Smooth muscle cell (in vitro differentiated cells): ENCODE measurements at regions not wholly inside any gene's neighbourhood (a gene's known extent, or its start where the extent isn't known, plus 50 kb on each side); places are given as distances from the start of the nearest gene placed in this dataset.
A peak's percentile ranks its signal among the peaks of the same experiment; 100 is the strongest.

Source experiments
- DNase-seq: peaks from one replicate; lab custom pipeline; 2025; ENCODE audit not compliant: unreplicated experiment; lab: John Stamatoyannopoulos, UW
- H2AFZ ChIP-seq: fragments of 200-600 bp; sonication (generic); 2 replicates; pipeline ENCODE4 v1.6.0; 2016; ENCODE audit warnings: antibody characterized with exemption, low read depth, mild to moderate bottlenecking
- H3F3A ChIP-seq: fragments of 200-600 bp; sonication (generic); 2 replicates; pipeline ENCODE4 v1.6.0; 2017; ENCODE audit warnings: antibody characterized with exemption, low read depth
- H3K27ac ChIP-seq: fragments of 200-600 bp; sonication (generic); 2 replicates; pipeline ENCODE4 v1.5.1; 2016; ENCODE audit warnings: low read depth, mild to moderate bottlenecking
- H3K27me3 ChIP-seq: fragments of 200-600 bp; sonication (generic); 2 replicates; pipeline ENCODE4 v1.6.1; 2016; ENCODE audit warnings: low read depth, mild to moderate bottlenecking
- H3K36me3 ChIP-seq: fragments of 200-600 bp; sonication (generic); 2 replicates; pipeline ENCODE4 v1.5.1; 2016; ENCODE audit warnings: low read depth
- H3K4me1 ChIP-seq: fragments of 200-600 bp; sonication (generic); 2 replicates; pipeline ENCODE4 v1.5.1; 2016; ENCODE audit warnings: low read depth
- H3K4me2 ChIP-seq: fragments of 200-600 bp; sonication (generic); 2 replicates; pipeline ENCODE4 v1.6.0; 2016; ENCODE audit warnings: mild to moderate bottlenecking
- H3K4me3 ChIP-seq: fragments of 200-600 bp; sonication (generic); 2 replicates; pipeline ENCODE4 v1.5.1; 2016; ENCODE audit warnings: mild to moderate bottlenecking
- H3K79me2 ChIP-seq: fragments of 200-600 bp; sonication (generic); 2 replicates; pipeline ENCODE4 v1.6.0; 2016; ENCODE audit warnings: low read depth, mild to moderate bottlenecking
- H3K9ac ChIP-seq: fragments of 200-600 bp; sonication (generic); 2 replicates; pipeline ENCODE4 v1.6.0; 2016; ENCODE audit warnings: low read depth
- H3K9me3 ChIP-seq: fragments of 200-600 bp; sonication (generic); replicated peaks from 2 replicates; pipeline ENCODE4 v1.5.1; 2016; ENCODE audit warnings: low read depth
- H4K20me1 ChIP-seq: fragments of 200-600 bp; sonication (generic); 2 replicates; pipeline ENCODE4 v1.6.0; 2016; ENCODE audit warnings: low read depth
- WGBS: methylation state at CpG from one replicate; pipeline ENCODE4 v1.1.7; 2016; ENCODE audit warnings: low lambda C conversion rate; 5-methylcytosine and 5-hydroxymethylcytosine counted together
- TF ChIP-seq, protein P1 (sequence below): fragments of 200-600 bp; sonication (generic); IDR thresholded peaks from 2 replicates; pipeline ENCODE4 v1.5.1; 2017; ENCODE audit warnings: borderline replicate concordance, mild to moderate bottlenecking, antibody characterized with exemption; ENCODE audit not compliant: insufficient read depth, poor library complexity, severe bottlenecking

DNA sequence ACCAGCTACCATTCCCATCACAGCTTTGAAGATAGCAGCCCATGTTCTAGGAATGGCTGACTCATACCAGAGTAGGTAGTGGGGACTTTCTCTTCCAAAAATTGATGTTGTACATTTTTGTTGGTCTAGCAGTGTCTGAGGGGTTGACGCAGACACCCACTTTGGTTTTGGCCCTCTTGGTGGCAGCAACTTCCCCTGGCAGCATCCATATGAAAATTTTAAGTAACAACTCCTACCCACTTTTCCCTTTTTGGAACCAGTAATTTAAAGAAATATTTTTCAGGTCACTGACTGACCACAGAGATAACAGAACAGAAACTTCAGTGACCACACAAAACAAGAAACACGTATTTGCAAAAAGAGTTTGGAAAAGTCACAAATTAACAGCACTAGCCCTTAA lies 162.0 kb upstream of the TMCC3 start:
- DNase-seq = no peak
- Histone ChIP-seq H3K27me3 (no peaks in the 10 kb centered on the region), H4K20me1 (no peaks in the 10 kb centered on the region), H3K4me2 (no peak overlapping the region), H3F3A (no peaks in the 10 kb centered on the region), H3K79me2 (peaks cover 21% of the 10 kb centered on the region), H3K4me1 (peaks cover 5% of the 10 kb centered on the region), H3K9me3 (peaks cover 26% of the 10 kb centered on the region), H3K27ac (no peak overlapping the region), H2AFZ (no peak overlapping the region), H3K9ac (no peak overlapping the region), H3K36me3 (peaks cover 12% of the 10 kb centered on the region), H3K4me3 (no peak overlapping the region)
- WGBS = 76% methylated on average over 2 of the region's 2 CpGs
- TF ChIP-seq, protein P1, sequence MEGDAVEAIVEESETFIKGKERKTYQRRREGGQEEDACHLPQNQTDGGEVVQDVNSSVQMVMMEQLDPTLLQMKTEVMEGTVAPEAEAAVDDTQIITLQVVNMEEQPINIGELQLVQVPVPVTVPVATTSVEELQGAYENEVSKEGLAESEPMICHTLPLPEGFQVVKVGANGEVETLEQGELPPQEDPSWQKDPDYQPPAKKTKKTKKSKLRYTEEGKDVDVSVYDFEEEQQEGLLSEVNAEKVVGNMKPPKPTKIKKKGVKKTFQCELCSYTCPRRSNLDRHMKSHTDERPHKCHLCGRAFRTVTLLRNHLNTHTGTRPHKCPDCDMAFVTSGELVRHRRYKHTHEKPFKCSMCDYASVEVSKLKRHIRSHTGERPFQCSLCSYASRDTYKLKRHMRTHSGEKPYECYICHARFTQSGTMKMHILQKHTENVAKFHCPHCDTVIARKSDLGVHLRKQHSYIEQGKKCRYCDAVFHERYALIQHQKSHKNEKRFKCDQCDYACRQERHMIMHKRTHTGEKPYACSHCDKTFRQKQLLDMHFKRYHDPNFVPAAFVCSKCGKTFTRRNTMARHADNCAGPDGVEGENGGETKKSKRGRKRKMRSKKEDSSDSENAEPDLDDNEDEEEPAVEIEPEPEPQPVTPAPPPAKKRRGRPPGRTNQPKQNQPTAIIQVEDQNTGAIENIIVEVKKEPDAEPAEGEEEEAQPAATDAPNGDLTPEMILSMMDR = no peak

DNA sequence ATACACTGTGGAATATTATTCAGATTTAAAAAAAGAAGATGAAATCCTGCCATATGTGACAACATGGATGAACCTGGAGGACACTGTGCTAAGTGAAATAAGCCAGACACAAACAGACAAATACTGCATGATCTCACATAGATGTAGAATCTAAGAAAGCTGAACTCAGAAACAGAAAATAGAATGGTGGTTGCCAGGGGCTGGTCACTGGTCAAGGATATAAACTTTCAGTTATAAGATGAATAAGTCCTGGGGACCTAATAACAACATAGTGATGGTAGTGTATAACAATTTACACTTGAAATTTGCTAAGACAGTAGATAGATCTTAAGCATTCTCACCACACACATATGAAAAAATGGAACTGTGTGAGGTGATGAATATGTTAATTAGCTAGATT lies 161.3 kb upstream of the TMCC3 start:
- Histone ChIP-seq H3K9me3 (peaks cover 26% of the 10 kb centered on the region), H3K4me1 (peaks cover 5% of the 10 kb centered on the region), H3K4me2 (no peak overlapping the region), H3K27me3 (no peaks in the 10 kb centered on the region), H3K79me2 (peaks cover 27% of the 10 kb centered on the region), H3F3A (no peaks in the 10 kb centered on the region), H3K4me3 (no peak overlapping the region), H3K9ac (no peak overlapping the region), H3K27ac (no peak overlapping the region), H4K20me1 (no peaks in the 10 kb centered on the region), H2AFZ (no peak overlapping the region), H3K36me3 (peaks cover 12% of the 10 kb centered on the region)
- no peak for DNase-seq
- TF ChIP-seq, protein P1 = no peak

DNA sequence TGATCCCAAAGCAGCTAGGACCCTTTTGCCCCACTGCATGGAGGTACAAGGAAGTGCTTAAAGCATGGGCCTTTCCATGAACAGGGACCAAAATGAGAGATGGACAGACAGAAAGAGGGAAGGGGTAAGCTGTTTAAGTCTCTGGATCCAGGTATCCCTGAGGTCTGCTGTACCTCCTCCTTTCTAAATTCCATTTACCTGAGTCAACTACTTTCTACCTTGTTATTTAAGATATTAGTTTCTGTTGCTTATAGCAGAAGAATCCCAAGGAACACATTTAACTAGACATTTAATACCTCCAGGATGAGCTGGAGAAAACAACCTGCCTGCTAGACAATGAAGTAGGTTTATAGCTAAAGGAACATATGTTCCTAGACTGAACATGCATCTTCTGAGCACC lies 157.6 kb upstream of the TMCC3 start:
- Histone ChIP-seq H3K36me3 (no peaks in the 10 kb centered on the region), H4K20me1 (no peaks in the 10 kb centered on the region), H3K4me1 (no peaks in the 10 kb centered on the region), H3K79me2 (peaks cover 18% of the 10 kb centered on the region), H3K4me3 (no peak overlapping the region), H3K27me3 (no peaks in the 10 kb centered on the region), H3K9me3 (peaks cover 17% of the 10 kb centered on the region), H3K9ac (no peak overlapping the region), H2AFZ (no peak overlapping the region), H3F3A (no peaks in the 10 kb centered on the region), H3K27ac (no peak overlapping the region), H3K4me2 (no peak overlapping the region)
- TF ChIP-seq, protein P1 = no peak
- DNase-seq = no peak

DNA sequence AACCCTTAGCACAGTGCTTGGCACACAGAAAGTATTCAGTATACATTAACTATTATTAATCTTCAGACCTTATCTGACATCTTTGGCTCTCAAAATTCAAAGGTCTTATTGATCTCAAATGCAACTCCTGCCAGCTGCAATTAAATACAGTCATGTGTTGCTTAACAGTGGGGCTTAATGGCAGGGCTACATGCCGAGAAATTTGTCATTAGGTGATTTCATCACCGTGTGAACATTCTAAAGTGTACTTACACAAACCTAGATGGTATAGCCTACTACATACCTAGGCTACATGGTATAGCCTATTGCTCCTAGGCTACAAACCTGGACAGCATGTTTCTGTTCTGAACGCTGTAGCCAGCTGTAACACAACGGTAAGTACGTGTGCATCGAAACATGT lies 156.3 kb upstream of the TMCC3 start:
- H3K79me2 ChIP-seq = peaks cover 18% of the 10 kb centered on the region
- no peaks in the 10 kb centered on the region for H3K36me3 ChIP-seq
- no peaks in the 10 kb centered on the region for H3K27me3 ChIP-seq
- H3K9ac ChIP-seq = no peak overlapping the region
- H3F3A ChIP-seq = no peaks in the 10 kb centered on the region
- H3K9me3 ChIP-seq = peaks cover 9% of the 10 kb centered on the region
- no peaks in the 10 kb centered on the region for H3K4me1 ChIP-seq
- DNase-seq = no peak
- no peak overlapping the region for H3K4me3 ChIP-seq
- H2AFZ ChIP-seq = no peak overlapping the region
- H4K20me1 ChIP-seq = no peaks in the 10 kb centered on the region
- H3K27ac ChIP-seq = peak overlapping the region; percentile 36
- H3K4me2 ChIP-seq = no peak overlapping the region
- 95% methylated on average over 6 of the region's 6 CpGs for WGBS
- TF ChIP-seq, protein P1 = no peak
